ENCODE measurements at regions not wholly inside any gene's neighbourhood (a gene's known extent, or its start where the extent isn't known, plus 50 kb on each side); places are given as distances from the start of the nearest gene placed in this dataset.

- intact Hi-C loops (cut with micrococcal nuclease; ENCODE audit: unreplicated experiment) = no loop called here
- Mint-ChIP-seq H3K36me3 (ENCODE audit: insufficient read depth, unreplicated experiment) (no peaks in the 10 kb centered on the region), H3K27me3 (ENCODE audit: unreplicated experiment) (no peaks in the 10 kb centered on the region), H3K4me1 (ENCODE audit: low read depth, unreplicated experiment) (no peaks in the 10 kb centered on the region), H3K27ac (ENCODE audit: unreplicated experiment) (no peak overlapping the region), H3K4me3 (ENCODE audit: low read depth, unreplicated experiment) (no peak overlapping the region), H3K9me3 (ENCODE audit: low read depth, unreplicated experiment) (peaks cover 23% of the 10 kb centered on the region)
- CTCF ChIA-PET = no interaction called here
- no TSS peak for BruUV-seq (replicated peaks)
- no peak for TF ChIP-seq CTCF (IDR thresholded peaks at IDR 0.05; ENCODE audit: unreplicated experiment)
- no peak for DNase-seq
Measured at GRCh38 chr12:127787544-127787943, 479.4 kb upstream of the TMEM132C start.

- intact Hi-C loops (cut with micrococcal nuclease; ENCODE audit: unreplicated experiment) = no loop called here
- Mint-ChIP-seq H3K4me1 (ENCODE audit: low read depth, unreplicated experiment) (no peaks in the 10 kb centered on the region), H3K36me3 (ENCODE audit: insufficient read depth, unreplicated experiment) (no peaks in the 10 kb centered on the region), H3K27me3 (ENCODE audit: unreplicated experiment) (no peaks in the 10 kb centered on the region), H3K4me3 (ENCODE audit: low read depth, unreplicated experiment) (no peak overlapping the region), H3K27ac (ENCODE audit: unreplicated experiment) (no peak overlapping the region), H3K9me3 (ENCODE audit: low read depth, unreplicated experiment) (peaks cover 22% of the 10 kb centered on the region)
- no TSS peak for BruUV-seq (replicated peaks)
- TF ChIP-seq CTCF (IDR thresholded peaks at IDR 0.05; ENCODE audit: unreplicated experiment) = no peak
- DNase-seq = no peak
- CTCF ChIA-PET = no interaction called here
Measured at GRCh38 chr12:127790376-127790775, 476.6 kb upstream of the TMEM132C start.

- intact Hi-C loops (cut with micrococcal nuclease; ENCODE audit: unreplicated experiment) = no loop called here
- CTCF ChIA-PET = no interaction called here
- Mint-ChIP-seq H3K27ac (ENCODE audit: unreplicated experiment) (no peak overlapping the region), H3K4me3 (ENCODE audit: low read depth, unreplicated experiment) (no peak overlapping the region), H3K36me3 (ENCODE audit: insufficient read depth, unreplicated experiment) (no peaks in the 10 kb centered on the region), H3K27me3 (ENCODE audit: unreplicated experiment) (no peaks in the 10 kb centered on the region), H3K9me3 (ENCODE audit: low read depth, unreplicated experiment) (peaks cover 22% of the 10 kb centered on the region), H3K4me1 (ENCODE audit: low read depth, unreplicated experiment) (no peaks in the 10 kb centered on the region)
- no peak for DNase-seq
- TF ChIP-seq CTCF (IDR thresholded peaks at IDR 0.05; ENCODE audit: unreplicated experiment) = no peak
- BruUV-seq (replicated peaks) = no TSS peak
Measured at GRCh38 chr12:127791217-127791616, 475.8 kb upstream of the TMEM132C start.

GRCh38 chr12:127797918-127798317 lies 469.1 kb upstream of the TMEM132C start:
- BruUV-seq (replicated peaks) = no TSS peak
- no peaks in the 10 kb centered on the region for H3K4me1 Mint-ChIP-seq (ENCODE audit: low read depth, unreplicated experiment)
- peaks cover 20% of the 10 kb centered on the region for H3K9me3 Mint-ChIP-seq (ENCODE audit: low read depth, unreplicated experiment)
- DNase-seq = no peak
- intact Hi-C loops (cut with micrococcal nuclease; ENCODE audit: unreplicated experiment) = no loop called here
- TF ChIP-seq CTCF (IDR thresholded peaks at IDR 0.05; ENCODE audit: unreplicated experiment) = no peak
- H3K36me3 Mint-ChIP-seq (ENCODE audit: insufficient read depth, unreplicated experiment) = no peaks in the 10 kb centered on the region
- CTCF ChIA-PET = no interaction called here
- H3K27ac Mint-ChIP-seq (ENCODE audit: unreplicated experiment) = no peak overlapping the region
- no peak overlapping the region for H3K4me3 Mint-ChIP-seq (ENCODE audit: low read depth, unreplicated experiment)
- H3K27me3 Mint-ChIP-seq (ENCODE audit: unreplicated experiment) = no peaks in the 10 kb centered on the region

- H3K36me3 Mint-ChIP-seq (ENCODE audit: insufficient read depth, unreplicated experiment) = no peaks in the 10 kb centered on the region
- H3K9me3 Mint-ChIP-seq (ENCODE audit: low read depth, unreplicated experiment) = peaks cover 21% of the 10 kb centered on the region
- no peak for DNase-seq
- no peaks in the 10 kb centered on the region for H3K4me1 Mint-ChIP-seq (ENCODE audit: low read depth, unreplicated experiment)
- CTCF ChIA-PET = no interaction called here
- TF ChIP-seq CTCF (IDR thresholded peaks at IDR 0.05; ENCODE audit: unreplicated experiment) = no peak
- H3K4me3 Mint-ChIP-seq (ENCODE audit: low read depth, unreplicated experiment) = no peak overlapping the region
- no peak overlapping the region for H3K27ac Mint-ChIP-seq (ENCODE audit: unreplicated experiment)
- no peaks in the 10 kb centered on the region for H3K27me3 Mint-ChIP-seq (ENCODE audit: unreplicated experiment)
- intact Hi-C loops (cut with micrococcal nuclease; ENCODE audit: unreplicated experiment) = no loop called here
- no TSS peak for BruUV-seq (replicated peaks)
Measured at GRCh38 chr12:127802271-127802670, 464.7 kb upstream of the TMEM132C start.
